Activated CD4-positive, alpha-beta T cell treated with anti-CD3 and anti-CD28 coated beads for 1 hour (primary cell): ENCODE measurements at regions not wholly inside any gene's neighbourhood (a gene's known extent, or its start where the extent isn't known, plus 50 kb on each side); places are given as distances from the start of the nearest gene placed in this dataset.

Experiments
- DNase-seq: peaks from one replicate; pipeline ENCODE4 v3.0.0-alpha.2; 2020

DNA sequence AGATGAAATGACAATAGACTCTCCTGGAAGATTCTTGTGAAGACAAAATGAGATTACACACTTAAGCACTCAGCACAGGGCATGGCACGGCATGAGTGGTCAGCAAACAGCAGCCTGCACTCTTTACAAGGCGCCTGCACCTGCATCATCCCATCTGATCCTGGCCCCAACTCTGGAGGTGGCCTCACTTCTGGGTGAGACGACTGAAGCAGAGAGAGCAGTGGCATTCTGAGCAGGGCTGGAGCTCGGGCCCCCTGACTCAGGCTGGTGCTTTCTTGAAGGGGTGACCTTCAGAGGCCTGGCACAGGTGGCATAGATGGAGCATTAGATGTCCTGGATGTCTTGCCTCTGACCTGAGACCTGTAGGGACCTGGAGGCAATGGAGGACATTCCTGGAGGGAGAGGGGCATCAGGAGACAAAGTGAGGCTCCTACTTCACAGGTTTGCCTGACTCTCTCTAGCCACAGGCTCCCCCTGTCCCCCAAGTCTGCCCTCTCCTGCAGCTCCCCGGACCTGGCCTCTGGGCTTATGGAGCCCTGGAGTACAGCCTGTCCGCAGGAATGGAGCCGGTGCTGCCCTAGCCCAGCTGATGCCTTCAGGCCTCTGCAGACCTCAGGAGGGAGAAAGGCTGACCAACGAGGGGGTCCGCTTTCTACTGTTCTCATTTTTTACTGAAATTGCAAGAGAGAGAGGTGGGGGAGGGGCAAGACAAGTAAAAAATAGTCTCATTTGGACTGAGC is 65.5 kb upstream of the THY1 start:
- no peak for DNase-seq

- no peak for DNase-seq
These were observed 63.8 kb upstream of the THY1 start for GRCh38 chr11:119486691-119487259.

- no peak for DNase-seq
These were observed 63.0 kb upstream of the THY1 start for GRCh38 chr11:119486016-119486415.

GRCh38 chr11:119484741-119485605 is 62.0 kb upstream of the THY1 start:
- no peak for DNase-seq

DNA sequence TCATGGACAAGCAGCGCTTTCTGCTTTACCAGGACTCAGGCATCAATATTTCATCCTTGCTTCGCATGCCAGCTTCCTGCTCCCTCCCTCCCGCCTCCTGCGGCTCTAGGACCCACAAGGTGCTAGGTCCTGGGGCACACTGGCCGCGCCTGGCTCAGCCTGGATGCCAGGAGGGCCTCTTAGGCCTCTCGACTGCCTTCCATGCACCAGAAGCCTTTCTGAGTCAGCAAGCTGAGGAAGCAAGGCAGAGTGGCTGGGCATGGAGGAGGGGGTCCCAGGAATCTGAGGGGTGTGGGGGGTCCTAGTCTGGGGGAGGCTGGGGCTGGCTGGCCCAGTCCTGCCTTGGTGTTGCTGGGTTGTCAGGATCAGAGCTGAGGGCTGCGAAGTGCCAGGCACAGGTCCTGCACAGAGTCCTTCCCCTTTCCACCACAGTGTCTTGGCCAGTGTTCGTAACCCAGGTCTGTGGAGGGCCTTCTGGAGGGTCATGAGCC is 61.0 kb upstream of the THY1 start:
- no peak for DNase-seq

- DNase-seq: no peak
These were observed 60.4 kb upstream of the THY1 start for GRCh38 chr11:119483341-119483880.

GRCh38 chr11:119482521-119483011 is 59.6 kb upstream of the THY1 start:
- no peak for DNase-seq

GRCh38 chr11:119481667-119482400 is 58.9 kb upstream of the THY1 start:
- no peak for DNase-seq

DNA sequence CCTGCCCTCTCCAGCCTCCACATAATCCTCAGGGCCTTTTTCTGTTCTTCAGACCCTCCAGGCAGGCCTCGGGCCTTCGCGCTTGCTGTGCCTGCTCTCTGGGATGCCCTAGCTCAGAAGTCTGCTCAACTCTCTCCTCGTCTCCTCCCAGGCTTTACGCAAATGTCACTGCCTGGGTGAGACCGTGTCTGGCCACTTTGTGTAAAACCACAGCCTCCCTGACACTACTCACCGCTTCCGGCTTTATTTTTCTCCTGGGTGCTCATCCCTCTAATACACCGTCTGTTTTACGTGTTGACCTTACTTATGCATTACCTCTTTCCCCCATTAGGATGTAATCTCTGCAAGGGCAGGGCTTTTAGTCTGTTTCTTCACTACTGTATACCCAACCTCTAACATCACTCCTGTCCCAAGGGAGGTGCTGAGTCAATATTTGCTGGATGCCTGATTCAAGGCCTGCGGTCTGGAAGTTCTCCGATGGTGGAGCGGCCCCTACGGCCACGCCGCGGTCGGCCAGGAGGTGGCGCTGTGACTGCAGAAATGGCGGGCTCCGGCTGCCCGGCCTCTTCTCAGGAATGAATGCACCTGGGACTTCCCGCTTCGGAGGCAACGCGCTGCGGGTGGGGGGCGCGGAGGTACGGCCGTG is 58.2 kb upstream of the THY1 start:
- DNase-seq: peak; percentile 43

DNA sequence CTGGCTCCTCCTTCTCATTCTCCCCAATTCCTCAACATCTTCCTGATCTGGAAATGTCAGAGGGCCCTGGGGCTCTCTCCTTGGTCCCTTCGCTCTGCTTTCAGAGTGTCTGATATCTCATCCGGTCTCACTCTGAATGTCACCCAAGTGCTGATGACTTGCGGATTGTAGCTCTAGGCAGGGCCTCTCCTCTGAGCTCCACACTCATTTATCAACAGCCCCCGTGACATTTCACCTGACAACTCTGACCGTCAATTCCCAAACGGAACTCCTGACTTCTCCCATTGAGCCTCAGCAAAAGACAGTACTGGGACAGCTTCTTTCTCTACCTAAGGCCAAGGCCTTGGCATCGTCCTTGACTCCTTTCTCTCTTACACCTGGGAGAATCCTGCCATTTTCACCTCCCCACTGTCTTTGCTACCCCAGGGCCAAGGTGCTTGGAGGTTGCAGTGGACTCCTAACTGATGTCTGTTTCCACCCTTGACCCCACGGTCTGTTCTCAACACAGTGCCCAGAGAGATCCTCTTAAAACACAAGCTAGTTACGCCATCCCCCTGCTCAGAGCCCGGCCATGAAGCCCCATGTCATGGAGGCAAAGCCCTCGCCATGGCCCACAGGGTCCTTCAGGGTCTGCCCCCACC is 57.5 kb upstream of the THY1 start:
- no peak for DNase-seq

GRCh38 chr11:119479685-119480275 is 56.8 kb upstream of the THY1 start:
- DNase-seq: no peak

GRCh38 chr11:119478711-119479285 is 55.8 kb upstream of the THY1 start:
- no peak for DNase-seq

DNA sequence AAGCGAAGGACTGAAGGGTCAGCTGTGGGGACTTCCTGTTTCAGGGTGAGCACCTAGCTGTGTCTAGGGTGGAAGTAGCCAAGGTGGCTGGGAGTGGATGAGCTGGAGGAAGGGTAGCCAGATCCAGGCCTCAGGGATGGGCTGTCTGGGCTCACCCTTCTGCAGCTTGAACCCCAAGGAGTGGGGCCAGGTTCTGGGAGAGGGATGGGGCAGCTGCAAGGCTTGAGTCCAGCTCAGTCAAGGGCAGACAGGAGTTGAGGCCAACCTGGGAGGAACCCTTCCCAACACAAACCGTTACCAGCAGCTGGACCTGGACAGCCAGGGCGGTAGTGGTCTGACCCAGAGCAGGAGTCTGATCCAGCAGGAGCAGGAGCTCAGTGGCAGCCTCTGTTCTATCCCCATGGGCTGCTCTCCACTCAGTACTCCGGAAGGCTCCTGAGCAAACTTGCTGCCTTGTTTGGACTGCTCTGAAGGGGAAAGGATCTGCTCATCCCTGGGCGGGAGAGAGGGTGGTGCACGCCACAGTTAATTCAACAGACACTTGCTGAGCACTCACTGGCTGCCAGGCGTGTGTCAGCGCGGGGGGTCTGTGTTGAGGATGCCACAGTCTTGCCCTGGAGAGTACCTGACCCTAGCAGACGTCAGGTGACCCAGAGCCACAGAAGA is 53.8 kb upstream of the THY1 start:
- DNase-seq: no peak

GRCh38 chr11:119476038-119476437 is 53.1 kb upstream of the THY1 start:
- DNase-seq: no peak

DNA sequence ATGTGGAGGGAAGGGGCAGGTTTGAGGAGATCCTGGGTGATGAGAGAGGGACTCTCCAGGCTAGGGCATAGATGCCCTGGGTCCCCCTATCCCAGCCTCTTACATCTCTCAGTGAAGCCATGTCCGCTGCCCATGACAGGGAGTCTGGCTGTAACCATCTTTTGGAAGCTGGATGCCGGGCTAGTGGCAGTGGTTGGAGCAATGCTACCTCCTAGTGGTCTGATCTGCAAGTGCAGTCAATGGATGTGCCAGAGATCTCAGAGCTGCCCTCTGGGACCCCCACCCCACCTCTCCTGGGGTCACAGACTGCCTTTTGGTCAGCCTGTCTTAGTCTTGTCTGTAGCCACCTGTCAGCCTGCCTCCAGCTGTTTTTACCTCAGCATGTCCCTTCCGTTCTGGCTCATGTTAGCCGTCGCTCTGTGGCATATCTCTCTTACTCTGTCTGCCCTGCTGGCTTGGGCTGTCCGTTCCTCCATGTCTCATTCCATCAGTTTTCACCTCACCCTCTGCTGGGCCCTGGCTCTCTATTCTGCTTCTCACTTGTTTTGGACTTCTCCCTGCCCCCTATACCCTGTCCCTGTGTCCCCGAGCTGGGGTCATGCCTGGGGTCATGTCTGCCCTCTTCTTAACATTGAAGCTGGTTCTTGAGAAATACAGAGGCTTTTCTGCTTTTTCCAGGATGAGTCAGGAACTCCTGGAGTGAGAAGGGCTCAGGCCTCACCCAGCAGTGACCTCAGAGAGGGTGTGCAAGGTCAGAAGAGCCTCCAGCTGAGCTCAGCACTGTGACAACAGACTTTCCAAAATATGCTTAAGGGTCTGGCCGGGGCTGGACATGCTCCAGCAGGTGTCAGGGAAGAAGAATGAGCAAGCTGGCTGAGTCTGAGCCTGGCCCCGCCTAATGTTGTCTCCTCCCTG is 52.0 kb upstream of the THY1 start:
- no peak for DNase-seq

DNA sequence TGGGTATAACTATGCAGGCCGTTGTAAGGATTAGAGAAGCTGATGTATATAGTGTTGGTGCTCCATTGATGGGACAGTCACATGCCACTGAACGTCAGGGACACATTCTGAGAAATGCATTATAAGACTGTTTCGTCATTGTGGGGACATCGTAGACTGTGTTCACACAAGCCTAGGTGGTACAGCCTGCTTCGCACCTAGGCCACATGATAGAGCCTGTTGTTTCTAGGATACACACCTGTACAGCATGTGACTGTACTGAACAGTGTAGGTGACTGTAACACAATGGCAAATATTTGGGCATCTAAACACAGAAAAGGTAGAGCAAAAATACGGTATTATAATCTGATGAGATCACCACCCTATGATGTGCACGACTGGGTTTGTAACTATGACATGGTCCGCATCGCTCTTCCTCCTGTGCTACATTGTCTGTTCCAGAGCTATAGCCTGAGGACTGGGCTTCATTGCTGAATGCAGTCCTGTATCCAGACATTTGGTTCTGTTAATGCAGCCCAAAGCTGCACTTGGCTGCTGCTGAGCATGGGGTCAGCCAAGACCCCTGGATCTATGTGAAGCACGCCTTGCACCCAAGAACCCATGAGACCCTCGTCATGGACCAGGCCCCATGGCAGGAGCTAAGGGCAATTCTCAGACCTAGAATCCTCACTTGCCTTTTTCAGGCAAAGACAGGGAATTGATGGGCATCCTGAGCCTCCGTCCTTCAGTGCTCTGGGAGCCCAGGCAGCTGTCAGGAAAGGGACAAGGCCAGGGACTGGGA is 51.1 kb upstream of the THY1 start:
- DNase-seq: no peak

- no peak for DNase-seq
These were observed 50.3 kb upstream of the THY1 start for GRCh38 chr11:119473226-119473625.

GRCh38 chr11:119472856-119473222 is 49.9 kb upstream of the THY1 start:
- DNase-seq: no peak
